GM23248 (cell line): ENCODE measurements at regions not wholly inside any gene's neighbourhood (a gene's known extent, or its start where the extent isn't known, plus 50 kb on each side); places are given as distances from the start of the nearest gene placed in this dataset.

Experiments
- DNase-seq: peaks from one replicate; pipeline ENCODE4 v3.0.0-alpha.2; 2015
- H2AFZ ChIP-seq: fragments of 200-600 bp; sonication (generic); 2 replicates; pipeline ENCODE4 v1.6.1; 2016; ENCODE audit warnings: antibody characterized with exemption
- H3F3A ChIP-seq: fragments of 200-600 bp; sonication (generic); 2 replicates; pipeline ENCODE4 v1.6.1; 2016; ENCODE audit warnings: mild to moderate bottlenecking, antibody characterized with exemption, mixed run types; ENCODE audit not compliant: insufficient read depth
- H3K27ac ChIP-seq: fragments of 200-600 bp; sonication (generic); 2 replicates; pipeline ENCODE4 v1.5.1; 2016; ENCODE audit warnings: mild to moderate bottlenecking
- H3K27me3 ChIP-seq: fragments of 200-600 bp; sonication (generic); replicated peaks from 2 replicates; pipeline ENCODE4 v1.6.1; 2016; ENCODE audit warnings: mild to moderate bottlenecking; ENCODE audit not compliant: insufficient read depth
- H3K36me3 ChIP-seq: fragments of 200-600 bp; sonication (generic); 2 replicates; pipeline ENCODE4 v1.6.1; 2016; ENCODE audit warnings: low read depth, mild to moderate bottlenecking
- H3K4me1 ChIP-seq: fragments of 200-600 bp; sonication (generic); 2 replicates; pipeline ENCODE4 v1.6.1; 2016; ENCODE audit warnings: mild to moderate bottlenecking; ENCODE audit not compliant: insufficient read depth
- H3K4me2 ChIP-seq: fragments of 200-600 bp; sonication (generic); one replicate; pipeline ENCODE4 v1.6.1; 2016; ENCODE audit warnings: mild to moderate bottlenecking; ENCODE audit not compliant: unreplicated experiment
- H3K4me3 ChIP-seq: fragments of 200-600 bp; sonication (generic); 2 replicates; pipeline ENCODE4 v1.5.1; 2016; ENCODE audit warnings: mild to moderate bottlenecking
- H3K79me2 ChIP-seq: fragments of 200-600 bp; sonication (generic); 2 replicates; pipeline ENCODE4 v1.6.1; 2016; ENCODE audit warnings: mild to moderate bottlenecking; ENCODE audit not compliant: insufficient read depth
- H3K9ac ChIP-seq: fragments of 200-600 bp; sonication (generic); 2 replicates; pipeline ENCODE4 v1.6.1; 2016; ENCODE audit warnings: mild to moderate bottlenecking
- H3K9me2 ChIP-seq: fragments of 200-600 bp; sonication (generic); 2 replicates; pipeline ENCODE4 v1.6.1; 2016; ENCODE audit warnings: mixed run types, mild to moderate bottlenecking, moderate library complexity; ENCODE audit not compliant: insufficient read depth
- H3K9me3 ChIP-seq: fragments of 200-600 bp; sonication (generic); one replicate; pipeline ENCODE4 v1.6.1; 2017; ENCODE audit warnings: low read depth
- H4K20me1 ChIP-seq: fragments of 200-600 bp; sonication (generic); 2 replicates; pipeline ENCODE4 v1.6.0; 2016; ENCODE audit not compliant: insufficient read depth
- EZH2 ChIP-seq: fragments of 200-600 bp; sonication (generic); IDR thresholded peaks from 2 replicates; pipeline ENCODE4 v1.6.1; 2018; ENCODE audit warnings: antibody characterized with exemption, mild to moderate bottlenecking; ENCODE audit not compliant: insufficient read depth, poor library complexity, severe bottlenecking
- EZH2phosphoT487 ChIP-seq: fragments of 200-600 bp; sonication (generic); IDR thresholded peaks from 2 replicates; pipeline ENCODE4 v1.6.1; 2018; ENCODE audit warnings: antibody characterized with exemption, moderate library complexity, mild to moderate bottlenecking, low read depth; ENCODE audit not compliant: insufficient read depth
- WGBS, 2 experiments: methylation state at CpG; one replicate each; pipeline ENCODE4 v1.1.6; 2015 to 2017; ENCODE audit warnings: low lambda C conversion rate in 2 of 2, low coverage in 1 of 2; ENCODE audit errors: missing lambda C conversion rate in 2 of 2; 5-methylcytosine and 5-hydroxymethylcytosine counted together
- in situ Hi-C: fragments of 300-500 bp; cut with MboI; formaldehyde crosslinking; loops from 2 replicates; pipeline ENCODE4 v1.15.0; 2020

GRCh38 chr10:128489324-128490247 is 363.4 kb upstream of the MKI67 start:
- Histone ChIP-seq H3K27ac (no peak overlapping the region), H3K9me2 (no peaks in the 10 kb centered on the region), H3K27me3 (no peaks in the 10 kb centered on the region), H3F3A (no peaks in the 10 kb centered on the region), H3K4me3 (no peak overlapping the region), H3K4me1 (no peaks in the 10 kb centered on the region), H3K9me3 (no peaks in the 10 kb centered on the region), H3K4me2 (no peak overlapping the region), H3K79me2 (no peaks in the 10 kb centered on the region), H2AFZ (no peak overlapping the region), H4K20me1 (no peaks in the 10 kb centered on the region), H3K9ac (no peak overlapping the region), H3K36me3 (no peaks in the 10 kb centered on the region)
- no peak for DNase-seq
- in situ Hi-C loops = no loop called here
- 25 to 27% methylated on average over 13 of the region's 13 CpGs for WGBS, 2 experiments
- TF ChIP-seq EZH2phosphoT487 = no peak
- TF ChIP-seq EZH2 = no peak

DNA sequence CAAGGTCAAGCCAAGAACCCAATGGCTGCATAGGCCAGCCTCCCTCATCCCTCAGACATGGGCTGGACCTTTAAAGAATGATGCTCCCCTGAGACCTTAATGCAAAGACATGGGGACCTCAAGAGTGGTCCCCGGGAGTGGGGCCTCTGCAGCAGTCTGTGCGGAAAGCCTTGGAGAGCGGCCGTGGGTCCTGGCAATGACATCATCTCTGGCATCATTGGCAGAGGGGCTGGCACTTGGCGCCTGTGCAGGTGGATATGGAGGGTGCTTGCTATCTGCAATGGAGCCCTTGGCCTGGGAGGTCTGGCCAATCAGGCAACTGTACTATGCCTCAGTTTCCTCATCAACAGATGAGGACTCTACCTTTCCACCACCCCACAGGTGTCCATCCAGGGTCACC is 365.5 kb upstream of the MKI67 start:
- Histone ChIP-seq H3F3A (no peaks in the 10 kb centered on the region), H3K9me2 (no peaks in the 10 kb centered on the region), H3K79me2 (no peaks in the 10 kb centered on the region), H3K36me3 (no peaks in the 10 kb centered on the region), H3K4me2 (no peak overlapping the region), H3K4me3 (no peak overlapping the region), H4K20me1 (no peaks in the 10 kb centered on the region), H3K4me1 (no peaks in the 10 kb centered on the region), H3K9me3 (no peaks in the 10 kb centered on the region), H3K27me3 (no peaks in the 10 kb centered on the region), H2AFZ (no peak overlapping the region), H3K9ac (no peak overlapping the region), H3K27ac (no peak overlapping the region)
- TF ChIP-seq EZH2phosphoT487 = no peak
- no peak for TF ChIP-seq EZH2
- in situ Hi-C loops = no loop called here
- WGBS, 2 experiments = 43 to 51% methylated on average over 5 of the region's 5 CpGs
- no peak for DNase-seq

DNA sequence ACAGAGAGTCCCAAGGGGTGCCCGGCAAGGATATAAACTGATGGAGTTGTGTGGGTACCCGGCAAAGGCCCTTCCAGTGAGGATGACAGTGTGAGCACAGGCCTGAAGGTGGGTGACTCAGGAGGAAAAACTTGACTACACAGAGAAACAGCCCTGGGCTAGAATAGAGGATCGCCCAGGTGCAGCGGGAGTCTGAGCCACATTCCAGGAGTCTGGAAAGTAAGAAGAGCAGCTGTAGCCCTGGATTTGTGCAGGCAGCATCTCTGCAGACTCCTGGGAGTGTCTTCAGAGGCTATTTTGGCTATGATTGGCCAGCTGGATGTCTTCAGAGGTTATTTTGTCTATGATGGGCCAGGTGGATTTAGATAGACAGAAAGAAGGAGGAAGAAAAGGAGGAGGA is 367.6 kb upstream of the MKI67 start:
- in situ Hi-C loops = no loop called here
- no peak overlapping the region for H3K4me3 ChIP-seq
- no peak overlapping the region for H3K9ac ChIP-seq
- no peaks in the 10 kb centered on the region for H4K20me1 ChIP-seq
- TF ChIP-seq EZH2 = no peak
- 12 to 17% methylated on average over 4 of the region's 4 CpGs for WGBS, 2 experiments
- H3F3A ChIP-seq = no peaks in the 10 kb centered on the region
- no peak overlapping the region for H3K4me2 ChIP-seq
- H3K9me3 ChIP-seq = no peaks in the 10 kb centered on the region
- H3K27ac ChIP-seq = no peak overlapping the region
- no peak overlapping the region for H2AFZ ChIP-seq
- H3K36me3 ChIP-seq = no peaks in the 10 kb centered on the region
- H3K79me2 ChIP-seq = no peaks in the 10 kb centered on the region
- H3K4me1 ChIP-seq = no peaks in the 10 kb centered on the region
- H3K27me3 ChIP-seq = no peaks in the 10 kb centered on the region
- no peaks in the 10 kb centered on the region for H3K9me2 ChIP-seq
- no peak for DNase-seq

DNA sequence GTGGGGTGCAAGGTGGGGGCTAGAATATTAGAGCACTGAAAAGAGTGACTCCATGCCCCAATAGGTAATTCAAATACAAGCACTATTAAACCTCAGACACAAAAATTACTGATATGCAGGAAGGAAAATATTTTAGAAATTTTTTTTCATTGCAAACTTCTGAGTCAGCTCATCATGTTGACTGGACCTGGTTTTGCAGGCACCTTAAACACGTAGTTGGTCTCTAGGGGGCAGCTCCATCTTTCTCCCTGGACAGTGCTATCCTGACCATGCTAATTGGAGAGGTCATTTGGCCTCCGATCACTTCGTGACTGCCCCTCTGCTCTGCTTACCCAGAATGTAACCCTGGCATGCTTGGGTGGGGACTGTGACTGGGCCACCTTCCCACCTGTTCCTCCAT is 368.4 kb upstream of the MKI67 start:
- no peak for TF ChIP-seq EZH2
- TF ChIP-seq EZH2phosphoT487 = no peak
- H2AFZ ChIP-seq = no peak overlapping the region
- no peak for DNase-seq
- in situ Hi-C loops = no loop called here
- no peak overlapping the region for H3K4me2 ChIP-seq
- no peak overlapping the region for H3K27ac ChIP-seq
- no peaks in the 10 kb centered on the region for H3K36me3 ChIP-seq
- no peaks in the 10 kb centered on the region for H4K20me1 ChIP-seq
- no peaks in the 10 kb centered on the region for H3K9me3 ChIP-seq
- H3K9ac ChIP-seq = no peak overlapping the region
- no peaks in the 10 kb centered on the region for H3K4me1 ChIP-seq
- no peaks in the 10 kb centered on the region for H3K27me3 ChIP-seq
- WGBS, 2 experiments = 28 to 37% methylated on average over 3 of the region's 3 CpGs
- H3K9me2 ChIP-seq = no peaks in the 10 kb centered on the region
- H3K4me3 ChIP-seq = no peak overlapping the region
- H3K79me2 ChIP-seq = no peaks in the 10 kb centered on the region
- no peaks in the 10 kb centered on the region for H3F3A ChIP-seq
